ENCODE measurements at regions not wholly inside any gene's neighbourhood (a gene's known extent, or its start where the extent isn't known, plus 50 kb on each side); places are given as distances from the start of the nearest gene placed in this dataset.

GRCh38 chr5:88396000-88396535 is 127.4 kb upstream of the TMEM161B start:
- H3K9me3 Mint-ChIP-seq: no peaks in the 10 kb centered on the region
- peaks cover 2% of the 10 kb centered on the region for H3K4me1 Mint-ChIP-seq (ENCODE audit: low read depth)
- no peaks in the 10 kb centered on the region for H3K36me3 Mint-ChIP-seq (ENCODE audit: low read depth)
- H3K27me3 Mint-ChIP-seq (ENCODE audit: low read depth): peaks cover 13% of the 10 kb centered on the region
- H3K4me3 Mint-ChIP-seq: no peak overlapping the region
- no peak overlapping the region for H3K27ac Mint-ChIP-seq

- H3K27ac Mint-ChIP-seq: no peak overlapping the region
- peaks cover 2% of the 10 kb centered on the region for H3K4me1 Mint-ChIP-seq (ENCODE audit: low read depth)
- H3K4me3 Mint-ChIP-seq: no peak overlapping the region
- peaks cover 11% of the 10 kb centered on the region for H3K27me3 Mint-ChIP-seq (ENCODE audit: low read depth)
- no peaks in the 10 kb centered on the region for H3K9me3 Mint-ChIP-seq
- no peaks in the 10 kb centered on the region for H3K36me3 Mint-ChIP-seq (ENCODE audit: low read depth)
These were observed 126.6 kb upstream of the TMEM161B start for GRCh38 chr5:88395264-88395663.

- peaks cover 2% of the 10 kb centered on the region for H3K4me1 Mint-ChIP-seq (ENCODE audit: low read depth)
- H3K27ac Mint-ChIP-seq: no peak overlapping the region
- H3K27me3 Mint-ChIP-seq (ENCODE audit: low read depth): peaks cover 9% of the 10 kb centered on the region
- H3K4me3 Mint-ChIP-seq: no peak overlapping the region
- H3K9me3 Mint-ChIP-seq: no peaks in the 10 kb centered on the region
- no peaks in the 10 kb centered on the region for H3K36me3 Mint-ChIP-seq (ENCODE audit: low read depth)
These were observed 126.0 kb upstream of the TMEM161B start for GRCh38 chr5:88394536-88395175.

- Mint-ChIP-seq H3K4me1 (ENCODE audit: low read depth) (peaks cover 2% of the 10 kb centered on the region), H3K9me3 (no peaks in the 10 kb centered on the region), H3K27ac (no peak overlapping the region), H3K36me3 (ENCODE audit: low read depth) (no peaks in the 10 kb centered on the region), H3K27me3 (ENCODE audit: low read depth) (peaks cover 9% of the 10 kb centered on the region), H3K4me3 (no peak overlapping the region)
These were observed 125.3 kb upstream of the TMEM161B start for GRCh38 chr5:88393716-88394535.

GRCh38 chr5:88393042-88393441 is 124.4 kb upstream of the TMEM161B start:
- peaks cover 9% of the 10 kb centered on the region for H3K27me3 Mint-ChIP-seq (ENCODE audit: low read depth)
- peaks cover 2% of the 10 kb centered on the region for H3K4me1 Mint-ChIP-seq (ENCODE audit: low read depth)
- no peak overlapping the region for H3K27ac Mint-ChIP-seq
- no peak overlapping the region for H3K4me3 Mint-ChIP-seq
- H3K9me3 Mint-ChIP-seq: no peaks in the 10 kb centered on the region
- H3K36me3 Mint-ChIP-seq (ENCODE audit: low read depth): no peaks in the 10 kb centered on the region

GRCh38 chr5:88391991-88392390 is 123.3 kb upstream of the TMEM161B start:
- H3K4me3 Mint-ChIP-seq: no peak overlapping the region
- no peaks in the 10 kb centered on the region for H3K4me1 Mint-ChIP-seq (ENCODE audit: low read depth)
- no peak overlapping the region for H3K27ac Mint-ChIP-seq
- H3K9me3 Mint-ChIP-seq: no peaks in the 10 kb centered on the region
- H3K36me3 Mint-ChIP-seq (ENCODE audit: low read depth): no peaks in the 10 kb centered on the region
- H3K27me3 Mint-ChIP-seq (ENCODE audit: low read depth): peaks cover 5% of the 10 kb centered on the region

GRCh38 chr5:88391116-88391515 is 122.5 kb upstream of the TMEM161B start:
- Mint-ChIP-seq H3K36me3 (ENCODE audit: low read depth) (no peaks in the 10 kb centered on the region), H3K27me3 (ENCODE audit: low read depth) (peaks cover 3% of the 10 kb centered on the region), H3K27ac (no peak overlapping the region), H3K9me3 (no peaks in the 10 kb centered on the region), H3K4me1 (ENCODE audit: low read depth) (no peaks in the 10 kb centered on the region), H3K4me3 (no peak overlapping the region)

- Mint-ChIP-seq H3K27me3 (ENCODE audit: low read depth) (no peaks in the 10 kb centered on the region), H3K27ac (no peak overlapping the region), H3K36me3 (ENCODE audit: low read depth) (no peaks in the 10 kb centered on the region), H3K9me3 (no peaks in the 10 kb centered on the region), H3K4me1 (ENCODE audit: low read depth) (no peaks in the 10 kb centered on the region), H3K4me3 (no peak overlapping the region)
These were observed 121.8 kb upstream of the TMEM161B start for GRCh38 chr5:88390481-88390880.

GRCh38 chr5:88390096-88390441 is 121.4 kb upstream of the TMEM161B start:
- no peaks in the 10 kb centered on the region for H3K36me3 Mint-ChIP-seq (ENCODE audit: low read depth)
- H3K4me1 Mint-ChIP-seq (ENCODE audit: low read depth): no peaks in the 10 kb centered on the region
- no peaks in the 10 kb centered on the region for H3K27me3 Mint-ChIP-seq (ENCODE audit: low read depth)
- H3K9me3 Mint-ChIP-seq: no peaks in the 10 kb centered on the region
- H3K4me3 Mint-ChIP-seq: no peak overlapping the region
- no peak overlapping the region for H3K27ac Mint-ChIP-seq

GRCh38 chr5:88389338-88390095 is 120.9 kb upstream of the TMEM161B start:
- Mint-ChIP-seq H3K27me3 (ENCODE audit: low read depth) (no peaks in the 10 kb centered on the region), H3K27ac (no peak overlapping the region), H3K4me3 (no peak overlapping the region), H3K36me3 (ENCODE audit: low read depth) (no peaks in the 10 kb centered on the region), H3K9me3 (no peaks in the 10 kb centered on the region), H3K4me1 (ENCODE audit: low read depth) (no peaks in the 10 kb centered on the region)

- Mint-ChIP-seq H3K36me3 (ENCODE audit: low read depth) (no peaks in the 10 kb centered on the region), H3K4me3 (no peak overlapping the region), H3K27me3 (ENCODE audit: low read depth) (no peaks in the 10 kb centered on the region), H3K4me1 (ENCODE audit: low read depth) (no peaks in the 10 kb centered on the region), H3K9me3 (no peaks in the 10 kb centered on the region), H3K27ac (no peak overlapping the region)
These were observed 120.1 kb upstream of the TMEM161B start for GRCh38 chr5:88388476-88389337.

GRCh38 chr5:88384886-88385285 is 116.2 kb upstream of the TMEM161B start:
- H3K9me3 Mint-ChIP-seq: no peaks in the 10 kb centered on the region
- no peaks in the 10 kb centered on the region for H3K36me3 Mint-ChIP-seq (ENCODE audit: low read depth)
- H3K4me1 Mint-ChIP-seq (ENCODE audit: low read depth): no peaks in the 10 kb centered on the region
- no peak overlapping the region for H3K4me3 Mint-ChIP-seq
- H3K27me3 Mint-ChIP-seq (ENCODE audit: low read depth): no peaks in the 10 kb centered on the region
- H3K27ac Mint-ChIP-seq: no peak overlapping the region

- H3K27me3 Mint-ChIP-seq (ENCODE audit: low read depth): no peaks in the 10 kb centered on the region
- H3K4me1 Mint-ChIP-seq (ENCODE audit: low read depth): no peaks in the 10 kb centered on the region
- H3K36me3 Mint-ChIP-seq (ENCODE audit: low read depth): no peaks in the 10 kb centered on the region
- no peaks in the 10 kb centered on the region for H3K9me3 Mint-ChIP-seq
- no peak overlapping the region for H3K27ac Mint-ChIP-seq
- no peak overlapping the region for H3K4me3 Mint-ChIP-seq
These were observed 111.7 kb upstream of the TMEM161B start for GRCh38 chr5:88380332-88380731.
